Dedifferentiated amniotic fluid mesenchymal stem cell (primary cell): ENCODE measurements at regions not wholly inside any gene's neighbourhood (a gene's known extent, or its start where the extent isn't known, plus 50 kb on each side); places are given as distances from the start of the nearest gene placed in this dataset.
A peak's percentile ranks its signal among the peaks of the same experiment; 100 is the strongest.

Experiments
- DNase-seq: peaks from one replicate; pipeline ENCODE4 v3.0.0-alpha.2; 2016; ENCODE audit errors: extremely low spot score

GRCh38 chr17:36661047-36661666 lies 59.8 kb downstream of the MRM1 start:
- DNase-seq = no peak

DNA sequence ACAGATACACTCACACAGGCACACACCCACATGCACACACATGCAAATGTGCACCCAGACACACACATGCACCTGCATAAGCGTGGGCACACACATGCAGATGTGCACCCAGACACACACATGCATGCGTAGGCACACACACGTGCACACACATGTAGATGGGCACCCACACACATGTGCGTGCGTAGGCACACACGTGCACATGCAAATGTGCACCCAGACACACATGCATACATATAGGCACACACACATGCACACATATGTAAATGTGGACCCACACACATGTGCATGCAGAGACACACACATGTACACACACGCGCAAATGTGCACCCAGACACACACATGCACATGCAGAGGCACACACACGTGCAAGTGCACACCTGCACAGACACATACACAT lies 60.3 kb downstream of the MRM1 start:
- no peak for DNase-seq

- peak; percentile 18 for DNase-seq
Measured at GRCh38 chr17:36665417-36665816, 64.0 kb downstream of the MRM1 start.

GRCh38 chr17:36667922-36668321 lies 66.5 kb downstream of the MRM1 start:
- no peak for DNase-seq

GRCh38 chr17:36668824-36669223 lies 67.4 kb downstream of the MRM1 start:
- no peak for DNase-seq

DNA sequence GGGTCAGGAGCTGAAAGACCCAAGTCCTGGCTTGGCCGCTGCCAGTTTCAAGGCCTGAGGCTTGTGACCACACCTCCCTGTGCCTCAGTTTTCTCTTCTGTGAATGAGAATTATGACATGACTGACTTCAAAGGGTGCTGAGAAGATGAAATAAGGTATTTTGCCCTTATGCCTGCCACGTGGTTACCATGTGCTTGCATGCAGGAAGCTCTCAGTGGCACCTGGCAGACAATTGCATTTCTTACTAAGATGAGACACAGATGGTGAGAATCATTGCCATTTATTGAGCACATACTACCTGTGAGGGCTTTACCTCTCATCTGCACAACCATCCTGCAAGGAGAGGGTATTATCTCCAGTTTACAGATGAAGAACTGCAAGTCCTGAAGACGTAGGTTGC lies 69.8 kb downstream of the MRM1 start:
- no peak for DNase-seq

GRCh38 chr17:36672403-36672918 lies 71.1 kb downstream of the MRM1 start:
- no peak for DNase-seq

DNA sequence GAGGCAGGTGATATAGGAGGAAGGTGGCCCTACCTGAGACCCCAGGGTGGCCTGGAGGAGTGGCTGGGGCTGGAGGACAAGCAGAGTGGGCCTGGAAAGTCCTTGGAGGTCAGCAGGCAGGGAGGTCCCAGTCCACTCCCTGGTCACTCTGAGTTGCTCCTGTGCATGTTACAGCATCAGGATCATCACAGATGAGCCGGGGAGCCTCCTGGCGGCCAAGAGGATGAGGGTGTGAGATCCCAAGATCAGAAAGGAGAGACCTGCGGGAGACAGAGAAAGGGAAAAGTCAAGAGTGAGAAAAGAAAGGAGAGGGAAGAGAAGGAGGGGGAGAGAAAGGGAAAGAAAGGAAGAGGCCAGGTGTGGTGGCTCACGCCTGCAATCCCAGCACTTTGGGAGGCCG lies 71.7 kb downstream of the MRM1 start:
- no peak for DNase-seq

- DNase-seq = no peak
Measured at GRCh38 chr17:36673637-36674277, 72.4 kb downstream of the MRM1 start.

- DNase-seq = no peak
Measured at GRCh38 chr17:36674278-36674650, 72.9 kb downstream of the MRM1 start.

DNA sequence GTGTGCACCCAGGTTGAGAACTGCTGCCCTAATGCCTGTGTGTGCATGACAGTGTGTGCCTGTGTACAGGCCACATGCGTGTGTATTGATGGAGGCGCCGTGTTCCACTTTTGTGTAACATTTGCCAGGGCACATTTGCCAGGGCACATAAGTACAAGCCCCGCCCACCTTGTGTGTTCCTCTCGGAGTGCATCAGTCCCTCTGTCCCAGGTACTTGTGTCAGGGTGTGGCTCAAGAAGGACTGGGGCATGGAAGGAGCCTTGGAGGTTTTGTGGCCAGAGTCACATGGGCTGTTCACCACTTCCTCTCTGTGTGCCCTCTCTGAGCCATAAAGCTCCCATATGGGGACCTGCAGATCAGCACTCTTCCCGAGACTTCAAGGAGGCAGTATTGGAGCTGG lies 73.9 kb downstream of the MRM1 start:
- DNase-seq = no peak

- DNase-seq = no peak
Measured at GRCh38 chr17:36675786-36676185, 74.4 kb downstream of the MRM1 start.

- DNase-seq = no peak
Measured at GRCh38 chr17:36679815-36680467, 78.6 kb downstream of the MRM1 start.

DNA sequence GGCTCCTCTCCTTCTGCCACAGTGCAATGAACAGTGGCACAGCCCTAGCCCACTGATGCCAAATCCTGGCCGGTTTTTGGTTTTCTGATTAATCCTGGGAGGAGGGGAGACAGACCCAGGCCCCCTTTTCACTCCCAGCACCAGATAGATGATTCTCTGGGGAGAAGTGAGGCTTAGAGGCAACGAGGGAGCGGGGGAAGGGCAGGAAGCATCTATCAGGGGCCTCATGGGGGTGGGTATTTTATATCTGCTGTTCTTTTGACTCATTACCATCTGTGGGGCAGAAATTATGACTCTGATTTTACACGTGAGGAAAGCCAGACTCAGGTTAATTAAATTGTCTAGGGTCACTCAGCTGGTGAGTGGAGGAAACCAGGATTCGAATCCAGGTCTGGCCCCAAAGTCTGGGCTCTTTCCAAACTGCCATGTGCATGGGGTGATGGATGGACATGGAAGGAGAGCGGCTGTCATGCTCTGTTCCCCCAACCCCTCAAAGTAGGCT lies 79.4 kb downstream of the MRM1 start:
- DNase-seq = no peak

- no peak for DNase-seq
Measured at GRCh38 chr17:36682773-36683172, 81.4 kb downstream of the MRM1 start.

DNA sequence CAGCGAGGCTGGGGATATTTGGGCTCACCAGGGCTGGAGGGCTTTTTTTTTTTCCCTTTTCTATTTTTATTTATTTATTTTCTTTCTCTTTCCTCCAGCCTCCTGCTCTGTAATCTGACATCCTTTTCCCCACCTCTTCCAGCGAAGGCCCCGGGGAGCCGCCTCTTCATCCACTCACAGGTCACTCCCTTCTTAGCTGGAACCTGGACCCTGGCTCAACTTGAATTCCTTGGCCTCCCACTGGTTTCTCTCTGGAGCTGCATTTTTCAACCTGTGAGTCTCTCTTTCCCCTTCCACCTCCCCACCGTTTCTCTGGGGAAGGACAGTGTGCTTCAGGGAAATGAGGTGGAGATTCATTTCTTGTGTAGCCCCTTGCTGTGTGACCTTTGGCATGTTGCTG lies 82.0 kb downstream of the MRM1 start:
- DNase-seq = no peak

- DNase-seq = no peak
Measured at GRCh38 chr17:36684134-36684533, 82.8 kb downstream of the MRM1 start.

DNA sequence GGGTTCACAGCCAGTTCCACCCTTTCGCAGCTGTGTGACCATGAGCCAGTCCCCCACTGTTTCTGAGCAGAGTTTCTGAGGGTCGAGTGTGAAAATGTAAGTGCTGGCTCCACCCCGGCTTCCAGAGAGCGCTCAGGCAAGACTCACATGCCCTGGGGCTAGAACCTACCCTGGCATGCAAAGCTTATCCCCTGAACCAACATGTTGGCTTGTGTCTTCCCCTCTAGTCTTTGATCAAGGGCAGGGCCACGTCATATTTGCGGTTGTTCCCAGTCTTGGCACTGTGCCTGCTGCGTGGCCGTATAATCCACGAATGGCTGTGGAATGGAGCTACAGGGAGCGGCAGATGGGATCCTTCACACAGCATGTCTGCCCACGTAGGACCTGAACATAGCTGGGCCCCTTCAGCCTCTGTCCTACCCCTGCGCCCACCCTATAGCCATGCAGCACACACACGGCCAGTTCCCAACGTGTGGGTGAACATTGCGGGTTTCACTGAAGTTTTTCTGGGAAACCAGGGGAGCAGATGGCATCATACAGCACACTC lies 84.8 kb downstream of the MRM1 start:
- DNase-seq = no peak

- no peak for DNase-seq
Measured at GRCh38 chr17:36687736-36688135, 86.4 kb downstream of the MRM1 start.

- DNase-seq = no peak
Measured at GRCh38 chr17:36689089-36689667, 87.8 kb downstream of the MRM1 start.

GRCh38 chr17:36690190-36690589 lies 88.8 kb downstream of the MRM1 start:
- no peak for DNase-seq

- no peak for DNase-seq
Measured at GRCh38 chr17:36691606-36692005, 90.2 kb downstream of the MRM1 start.
